K562 (cell line): ENCODE measurements at regions not wholly inside any gene's neighbourhood (a gene's known extent, or its start where the extent isn't known, plus 50 kb on each side); places are given as distances from the start of the nearest gene placed in this dataset.

Experiments used
- ATF7 ChIP-seq: fragments of 450-650 bp; IDR thresholded peaks from 2 replicates; pipeline ENCODE4 v1.7.1; 2014; ENCODE audit warnings: mild to moderate bottlenecking, moderate library complexity
- CBX3 ChIP-seq, 2 experiments: IDR thresholded peaks; 1 replicate in 1 of 2; 2 replicates in 1 of 2; pipeline ENCODE4 v1.6.1; 2012; ENCODE audit warnings: inconsistent platforms in 2 of 2, low read length in 2 of 2, borderline replicate concordance in 1 of 2, control low read depth in 1 of 2
- DPF2 ChIP-seq: fragments of 450-650 bp; IDR thresholded peaks from 2 replicates; pipeline ENCODE4 v1.6.1; 2016
- FOXP4 ChIP-seq: sonication (generic); formaldehyde crosslinking; IDR thresholded peaks from 2 replicates; pipeline ENCODE4 v1.8.0; 2022; ENCODE audit warnings: mild to moderate bottlenecking, missing genetic modification reagents, borderline replicate concordance
- HNRNPUL1 ChIP-seq: fragments of 200-400 bp; formaldehyde crosslinking; IDR thresholded peaks from 2 replicates; pipeline ENCODE4 v1.6.1; 2017; ENCODE audit warnings: low read length
- MAX ChIP-seq: sonication (generic); formaldehyde crosslinking; IDR thresholded peaks from 2 replicates; pipeline ENCODE4 v1.9.0; 2022; ENCODE audit warnings: mild to moderate bottlenecking, missing genetic modification reagents
- MYC ChIP-seq, 2 experiments: fragments of 250-450 bp in 1 of 2; sonication (Bioruptor Pico) in 1 of 2; IDR thresholded peaks; 2 replicates each; pipeline versions ENCODE4 v1.5.1 to v1.6.1; 2012 to 2021; ENCODE audit warnings: low read depth in 2 of 2, borderline replicate concordance in 1 of 2, improper control_type of control experiment in 1 of 2, low read length in 1 of 2, mild to moderate bottlenecking in 1 of 2, moderate library complexity in 1 of 2
- PHF21A ChIP-seq: fragments of 450-650 bp; IDR thresholded peaks from 2 replicates; pipeline ENCODE4 v1.6.1; 2017; ENCODE audit warnings: low read depth, borderline replicate concordance
- POLR2AphosphoS2 ChIP-seq: IDR thresholded peaks from 2 replicates; pipeline ENCODE4 v1.6.1; 2012; ENCODE audit warnings: low read length, improper control_type of control experiment
- ZNF707 ChIP-seq: fragments of 250-450 bp; sonication (Bioruptor Pico); conservative IDR thresholded peaks from 2 replicates; pipeline ENCODE4 v1.8.0; 2022; ENCODE audit warnings: inconsistent platforms, mild to moderate bottlenecking, moderate library complexity
- TF ChIP-seq, protein P1 (sequence below): sonication (generic); formaldehyde crosslinking; IDR thresholded peaks from 2 replicates; pipeline ENCODE4 v1.8.0; 2022; ENCODE audit warnings: mild to moderate bottlenecking, missing genetic modification reagents

GRCh38 chr9:109903515-109904138 is 123.6 kb downstream of the PALM2AKAP2 start (continued):
- TF ChIP-seq CBX3 (IDR thresholded peaks at IDR 0.05; ENCODE audit: borderline replicate concordance in 1 of 2, low read length in 2 of 2) = no peak
- TF ChIP-seq ATF7 = no peak
- TF ChIP-seq, protein P1, sequence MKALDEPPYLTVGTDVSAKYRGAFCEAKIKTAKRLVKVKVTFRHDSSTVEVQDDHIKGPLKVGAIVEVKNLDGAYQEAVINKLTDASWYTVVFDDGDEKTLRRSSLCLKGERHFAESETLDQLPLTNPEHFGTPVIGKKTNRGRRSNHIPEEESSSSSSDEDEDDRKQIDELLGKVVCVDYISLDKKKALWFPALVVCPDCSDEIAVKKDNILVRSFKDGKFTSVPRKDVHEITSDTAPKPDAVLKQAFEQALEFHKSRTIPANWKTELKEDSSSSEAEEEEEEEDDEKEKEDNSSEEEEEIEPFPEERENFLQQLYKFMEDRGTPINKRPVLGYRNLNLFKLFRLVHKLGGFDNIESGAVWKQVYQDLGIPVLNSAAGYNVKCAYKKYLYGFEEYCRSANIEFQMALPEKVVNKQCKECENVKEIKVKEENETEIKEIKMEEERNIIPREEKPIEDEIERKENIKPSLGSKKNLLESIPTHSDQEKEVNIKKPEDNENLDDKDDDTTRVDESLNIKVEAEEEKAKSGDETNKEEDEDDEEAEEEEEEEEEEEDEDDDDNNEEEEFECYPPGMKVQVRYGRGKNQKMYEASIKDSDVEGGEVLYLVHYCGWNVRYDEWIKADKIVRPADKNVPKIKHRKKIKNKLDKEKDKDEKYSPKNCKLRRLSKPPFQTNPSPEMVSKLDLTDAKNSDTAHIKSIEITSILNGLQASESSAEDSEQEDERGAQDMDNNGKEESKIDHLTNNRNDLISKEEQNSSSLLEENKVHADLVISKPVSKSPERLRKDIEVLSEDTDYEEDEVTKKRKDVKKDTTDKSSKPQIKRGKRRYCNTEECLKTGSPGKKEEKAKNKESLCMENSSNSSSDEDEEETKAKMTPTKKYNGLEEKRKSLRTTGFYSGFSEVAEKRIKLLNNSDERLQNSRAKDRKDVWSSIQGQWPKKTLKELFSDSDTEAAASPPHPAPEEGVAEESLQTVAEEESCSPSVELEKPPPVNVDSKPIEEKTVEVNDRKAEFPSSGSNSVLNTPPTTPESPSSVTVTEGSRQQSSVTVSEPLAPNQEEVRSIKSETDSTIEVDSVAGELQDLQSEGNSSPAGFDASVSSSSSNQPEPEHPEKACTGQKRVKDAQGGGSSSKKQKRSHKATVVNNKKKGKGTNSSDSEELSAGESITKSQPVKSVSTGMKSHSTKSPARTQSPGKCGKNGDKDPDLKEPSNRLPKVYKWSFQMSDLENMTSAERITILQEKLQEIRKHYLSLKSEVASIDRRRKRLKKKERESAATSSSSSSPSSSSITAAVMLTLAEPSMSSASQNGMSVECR (CRISPR knock-in tag) = no peak
- TF ChIP-seq DPF2 = no peak
- TF ChIP-seq MAX (CRISPR knock-in tag) = no peak
- TF ChIP-seq ZNF707 = no peak
- peak; percentile 52; the same call in 1 of the 2 replicates for TF ChIP-seq MYC (IDR thresholded peaks at IDR 0.05; ENCODE audit: low read depth, low read length)
- TF ChIP-seq MYC (CRISPR knock-in tag; IDR thresholded peaks at IDR 0.05; ENCODE audit: borderline replicate concordance, low read depth) = no peak
- 0 out of 2 replicates have a peak, but pooled peaks have one; percentile 65 for TF ChIP-seq PHF21A
- TF ChIP-seq POLR2AphosphoS2 = no peak
- no peak for TF ChIP-seq FOXP4 (CRISPR knock-in tag)
- no peak for TF ChIP-seq HNRNPUL1
